GM23338 (cell line): ENCODE measurements at regions not wholly inside any gene's neighbourhood (a gene's known extent, or its start where the extent isn't known, plus 50 kb on each side); places are given as distances from the start of the nearest gene placed in this dataset.
"Not testable (repeated sequence)": the region's sequence is repeated elsewhere in the genome, so short reads cannot be mapped to it uniquely, and the experiment has no call there.

Source experiments
- ATAC-seq: fragments of 200-7000 bp; cut with Tn5 transposase; 3 replicates; pipeline ENCODE4 v1.9.1; 2020
- DNase-seq: peaks from one replicate; pipeline ENCODE4 v3.0.0-alpha.2; 2015; ENCODE audit warnings: low spot score
- H2AFZ ChIP-seq: fragments of 200-600 bp; sonication (generic); 2 replicates; pipeline ENCODE4 v1.8.0; 2016; ENCODE audit warnings: antibody characterized with exemption, mild to moderate bottlenecking, moderate library complexity
- H3F3A ChIP-seq: fragments of 200-600 bp; sonication (generic); replicated peaks from 2 replicates; pipeline ENCODE4 v1.8.0; 2017; ENCODE audit warnings: antibody characterized with exemption, mixed run types, low read depth
- H3K27ac ChIP-seq: fragments of 200-600 bp; sonication (generic); 2 replicates; pipeline ENCODE4 v1.6.1; 2016; ENCODE audit warnings: low read depth
- H3K27me3 ChIP-seq: fragments of 200-600 bp; sonication (generic); 2 replicates; pipeline ENCODE4 v1.8.0; 2016; ENCODE audit warnings: mild to moderate bottlenecking, mixed run types, moderate library complexity; ENCODE audit not compliant: insufficient read depth
- H3K36me3 ChIP-seq: fragments of 200-600 bp; sonication (generic); 2 replicates; pipeline ENCODE4 v1.8.0; 2016; ENCODE audit warnings: mild to moderate bottlenecking; ENCODE audit not compliant: insufficient read depth
- H3K4me1 ChIP-seq: fragments of 200-600 bp; sonication (generic); 2 replicates; pipeline ENCODE4 v1.8.0; 2016; ENCODE audit warnings: mild to moderate bottlenecking, moderate library complexity; ENCODE audit not compliant: insufficient read depth
- H3K4me2 ChIP-seq: fragments of 200-600 bp; sonication (generic); 2 replicates; pipeline ENCODE4 v1.7.1; 2017; ENCODE audit warnings: mixed run types
- H3K4me3 ChIP-seq: fragments of 200-600 bp; sonication (generic); 2 replicates; pipeline ENCODE4 v1.6.1; 2016; ENCODE audit warnings: mixed run types
- H3K79me2 ChIP-seq: fragments of 200-600 bp; sonication (generic); replicated peaks from 2 replicates; pipeline ENCODE4 v1.8.0; 2017; ENCODE audit warnings: mild to moderate bottlenecking; ENCODE audit not compliant: insufficient read depth
- H3K9me2 ChIP-seq: fragments of 200-600 bp; sonication (generic); 2 replicates; pipeline ENCODE4 v1.8.0; 2017; ENCODE audit not compliant: insufficient read depth
- H4K20me1 ChIP-seq: fragments of 200-600 bp; sonication (generic); replicated peaks from 2 replicates; pipeline ENCODE4 v1.8.0; 2017; ENCODE audit warnings: mild to moderate bottlenecking; ENCODE audit not compliant: insufficient read depth
- H3K27ac Mint-ChIP-seq: 2 replicates; pipeline ENCODE4 v1.8.0; 2020; ENCODE audit warnings: inconsistent platforms, mild to moderate bottlenecking, moderate library complexity, mixed read lengths
- H3K27me3 Mint-ChIP-seq: 3 replicates; pipeline ENCODE4 v1.8.0; 2022; ENCODE audit warnings: low read depth, mild to moderate bottlenecking, moderate library complexity, mixed read lengths, inconsistent platforms; ENCODE audit not compliant: insufficient read depth, poor library complexity
- H3K36me3 Mint-ChIP-seq: 3 replicates; pipeline ENCODE4 v1.8.0; 2021; ENCODE audit warnings: low read depth, mild to moderate bottlenecking, inconsistent platforms, moderate library complexity, mixed read lengths
- H3K4me1 Mint-ChIP-seq: 3 replicates; pipeline ENCODE4 v1.8.0; 2020; ENCODE audit warnings: mild to moderate bottlenecking, inconsistent platforms, mixed read lengths
- H3K4me3 Mint-ChIP-seq: 3 replicates; pipeline ENCODE4 v1.8.0; 2021; ENCODE audit warnings: moderate library complexity, mild to moderate bottlenecking, inconsistent platforms, mixed read lengths
- H3K9me3 Mint-ChIP-seq: 3 replicates; pipeline ENCODE4 v1.8.0; 2020; ENCODE audit warnings: moderate library complexity, mild to moderate bottlenecking, inconsistent platforms, mixed read lengths
- CREB1 ChIP-seq: fragments of 250-450 bp; sonication (Bioruptor Pico); IDR thresholded peaks from 2 replicates; pipeline ENCODE4 v1.5.0; 2020; ENCODE audit warnings: low read depth, mild to moderate bottlenecking, moderate library complexity
- EZH2 ChIP-seq: fragments of 200-600 bp; sonication (generic); IDR thresholded peaks from one replicate; pipeline ENCODE4 v1.8.0; 2017; ENCODE audit warnings: antibody characterized with exemption, mild to moderate bottlenecking, low read depth; ENCODE audit not compliant: unreplicated experiment
- EZH2phosphoT487 ChIP-seq: fragments of 200-600 bp; sonication (generic); IDR thresholded peaks from one replicate; pipeline ENCODE4 v1.8.1; 2018; ENCODE audit warnings: antibody characterized with exemption; ENCODE audit not compliant: unreplicated experiment
- JUNB ChIP-seq: IDR thresholded peaks from one replicate; pipeline ENCODE4 v1.6.1; 2016; ENCODE audit warnings: antibody characterized with exemption; ENCODE audit not compliant: unreplicated experiment
- NANOG ChIP-seq: IDR thresholded peaks from 2 replicates; pipeline ENCODE4 v1.6.1; 2016; ENCODE audit warnings: antibody characterized with exemption, borderline replicate concordance
- POLR2AphosphoS5 ChIP-seq: IDR thresholded peaks from 2 replicates; pipeline ENCODE4 v1.6.1; 2016; ENCODE audit warnings: antibody characterized with exemption, low read depth
- STAT1 ChIP-seq: IDR thresholded peaks from one replicate; pipeline ENCODE4 v1.6.1; 2016; ENCODE audit warnings: antibody characterized with exemption; ENCODE audit not compliant: unreplicated experiment
- ZNF114 ChIP-seq: fragments of 250-450 bp; sonication (Bioruptor Pico); IDR thresholded peaks from 2 replicates; pipeline ENCODE4 v1.5.0; 2020; ENCODE audit warnings: mild to moderate bottlenecking, moderate library complexity
- ZNF331 ChIP-seq: fragments of 250-450 bp; sonication (Bioruptor Pico); IDR thresholded peaks from 2 replicates; pipeline ENCODE4 v1.5.0; 2020; ENCODE audit warnings: low read depth, mild to moderate bottlenecking, moderate library complexity
- TF ChIP-seq, protein P1 (sequence below): fragments of 250-450 bp; sonication (Bioruptor Pico); IDR thresholded peaks from 2 replicates; pipeline ENCODE4 v1.5.0; 2020; ENCODE audit warnings: mild to moderate bottlenecking, moderate library complexity
- TF ChIP-seq, protein P2 (sequence below): IDR thresholded peaks from 2 replicates; pipeline ENCODE4 v1.6.1; 2016; ENCODE audit warnings: antibody characterized with exemption
- TF ChIP-seq, protein P3 (sequence below): IDR thresholded peaks from one replicate; pipeline ENCODE4 v1.6.1; 2018; ENCODE audit warnings: antibody characterized with exemption; ENCODE audit not compliant: unreplicated experiment

DNA sequence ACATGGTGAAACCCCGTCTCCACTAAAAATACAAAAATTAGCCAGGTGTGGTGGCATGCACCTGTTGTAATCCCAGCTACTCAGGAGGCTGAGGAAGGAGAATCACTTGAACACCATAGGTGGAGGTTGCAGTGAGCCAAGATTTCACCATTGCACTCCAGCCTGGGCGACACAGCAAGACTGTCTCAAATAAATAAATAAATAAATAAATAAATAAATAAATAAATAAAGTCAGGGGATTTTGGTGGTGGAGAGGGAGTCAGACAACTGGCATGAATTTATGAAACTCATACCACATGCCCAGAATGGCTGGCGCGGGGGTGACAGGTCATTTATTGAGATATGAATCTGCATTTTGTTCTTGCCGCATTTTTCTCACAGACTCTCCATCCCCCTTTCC is 126.9 kb upstream of the NANOS1 start:
- H3K4me1 Mint-ChIP-seq, H3K9me3 Mint-ChIP-seq, H3K4me3 ChIP-seq, H3K36me3 Mint-ChIP-seq, H3K4me1 ChIP-seq, H2AFZ ChIP-seq, H3F3A ChIP-seq, H3K27ac Mint-ChIP-seq, H3K4me2 ChIP-seq, H3K79me2 ChIP-seq, H3K9me2 ChIP-seq, H3K27me3 Mint-ChIP-seq, H3K27me3 ChIP-seq, DNase-seq, ATAC-seq, H3K36me3 ChIP-seq, H4K20me1 ChIP-seq, H3K4me3 Mint-ChIP-seq, H3K27ac ChIP-seq: not testable (repeated sequence)

DNA sequence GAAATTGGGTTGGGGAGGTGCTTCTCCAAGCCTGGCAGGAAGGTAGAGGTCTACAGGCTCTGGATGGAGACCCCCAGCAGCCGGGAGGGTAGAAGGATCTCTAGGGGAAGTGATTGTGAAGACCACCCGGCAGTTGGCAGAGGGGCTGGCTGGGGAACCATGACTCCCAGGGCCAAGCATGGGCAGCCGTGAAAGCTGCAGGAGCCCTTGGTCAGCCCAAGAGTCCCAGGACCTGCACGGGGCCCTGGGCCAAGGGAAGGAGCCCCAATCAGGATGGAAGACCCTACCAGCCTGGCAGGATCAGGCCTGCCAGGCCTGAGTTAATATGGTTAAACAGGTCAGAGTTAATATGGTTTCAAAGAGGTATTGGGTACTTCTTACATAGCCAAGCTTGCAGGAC is 126.3 kb upstream of the NANOS1 start:
- Histone ChIP-seq H3K4me2 (no peak overlapping the region), H4K20me1 (no peaks in the 10 kb centered on the region), H3K36me3 (no peaks in the 10 kb centered on the region), H3K79me2 (no peaks in the 10 kb centered on the region), H2AFZ (no peak overlapping the region), H3K9me2 (no peaks in the 10 kb centered on the region), H3K4me1 (no peaks in the 10 kb centered on the region), H3K4me3 (no peak overlapping the region), H3K27me3 (no peaks in the 10 kb centered on the region), H3F3A (no peaks in the 10 kb centered on the region), H3K27ac (no peak overlapping the region)
- no peaks in the 10 kb centered on the region; the same call in 2 of the 3 replicates for H3K9me3 Mint-ChIP-seq
- peaks cover 6% of the 10 kb centered on the region for H3K27me3 Mint-ChIP-seq
- no peak overlapping the region for H3K4me3 Mint-ChIP-seq
- DNase-seq (no peak), ATAC-seq (no peak)
- H3K4me1 Mint-ChIP-seq: peaks cover 3% of the 10 kb centered on the region; the same call in 1 of the 3 replicates
- H3K36me3 Mint-ChIP-seq: no peaks in the 10 kb centered on the region
- no peak overlapping the region for H3K27ac Mint-ChIP-seq
- no peak for TF ChIP-seq NANOG
- TF ChIP-seq, protein P1, sequence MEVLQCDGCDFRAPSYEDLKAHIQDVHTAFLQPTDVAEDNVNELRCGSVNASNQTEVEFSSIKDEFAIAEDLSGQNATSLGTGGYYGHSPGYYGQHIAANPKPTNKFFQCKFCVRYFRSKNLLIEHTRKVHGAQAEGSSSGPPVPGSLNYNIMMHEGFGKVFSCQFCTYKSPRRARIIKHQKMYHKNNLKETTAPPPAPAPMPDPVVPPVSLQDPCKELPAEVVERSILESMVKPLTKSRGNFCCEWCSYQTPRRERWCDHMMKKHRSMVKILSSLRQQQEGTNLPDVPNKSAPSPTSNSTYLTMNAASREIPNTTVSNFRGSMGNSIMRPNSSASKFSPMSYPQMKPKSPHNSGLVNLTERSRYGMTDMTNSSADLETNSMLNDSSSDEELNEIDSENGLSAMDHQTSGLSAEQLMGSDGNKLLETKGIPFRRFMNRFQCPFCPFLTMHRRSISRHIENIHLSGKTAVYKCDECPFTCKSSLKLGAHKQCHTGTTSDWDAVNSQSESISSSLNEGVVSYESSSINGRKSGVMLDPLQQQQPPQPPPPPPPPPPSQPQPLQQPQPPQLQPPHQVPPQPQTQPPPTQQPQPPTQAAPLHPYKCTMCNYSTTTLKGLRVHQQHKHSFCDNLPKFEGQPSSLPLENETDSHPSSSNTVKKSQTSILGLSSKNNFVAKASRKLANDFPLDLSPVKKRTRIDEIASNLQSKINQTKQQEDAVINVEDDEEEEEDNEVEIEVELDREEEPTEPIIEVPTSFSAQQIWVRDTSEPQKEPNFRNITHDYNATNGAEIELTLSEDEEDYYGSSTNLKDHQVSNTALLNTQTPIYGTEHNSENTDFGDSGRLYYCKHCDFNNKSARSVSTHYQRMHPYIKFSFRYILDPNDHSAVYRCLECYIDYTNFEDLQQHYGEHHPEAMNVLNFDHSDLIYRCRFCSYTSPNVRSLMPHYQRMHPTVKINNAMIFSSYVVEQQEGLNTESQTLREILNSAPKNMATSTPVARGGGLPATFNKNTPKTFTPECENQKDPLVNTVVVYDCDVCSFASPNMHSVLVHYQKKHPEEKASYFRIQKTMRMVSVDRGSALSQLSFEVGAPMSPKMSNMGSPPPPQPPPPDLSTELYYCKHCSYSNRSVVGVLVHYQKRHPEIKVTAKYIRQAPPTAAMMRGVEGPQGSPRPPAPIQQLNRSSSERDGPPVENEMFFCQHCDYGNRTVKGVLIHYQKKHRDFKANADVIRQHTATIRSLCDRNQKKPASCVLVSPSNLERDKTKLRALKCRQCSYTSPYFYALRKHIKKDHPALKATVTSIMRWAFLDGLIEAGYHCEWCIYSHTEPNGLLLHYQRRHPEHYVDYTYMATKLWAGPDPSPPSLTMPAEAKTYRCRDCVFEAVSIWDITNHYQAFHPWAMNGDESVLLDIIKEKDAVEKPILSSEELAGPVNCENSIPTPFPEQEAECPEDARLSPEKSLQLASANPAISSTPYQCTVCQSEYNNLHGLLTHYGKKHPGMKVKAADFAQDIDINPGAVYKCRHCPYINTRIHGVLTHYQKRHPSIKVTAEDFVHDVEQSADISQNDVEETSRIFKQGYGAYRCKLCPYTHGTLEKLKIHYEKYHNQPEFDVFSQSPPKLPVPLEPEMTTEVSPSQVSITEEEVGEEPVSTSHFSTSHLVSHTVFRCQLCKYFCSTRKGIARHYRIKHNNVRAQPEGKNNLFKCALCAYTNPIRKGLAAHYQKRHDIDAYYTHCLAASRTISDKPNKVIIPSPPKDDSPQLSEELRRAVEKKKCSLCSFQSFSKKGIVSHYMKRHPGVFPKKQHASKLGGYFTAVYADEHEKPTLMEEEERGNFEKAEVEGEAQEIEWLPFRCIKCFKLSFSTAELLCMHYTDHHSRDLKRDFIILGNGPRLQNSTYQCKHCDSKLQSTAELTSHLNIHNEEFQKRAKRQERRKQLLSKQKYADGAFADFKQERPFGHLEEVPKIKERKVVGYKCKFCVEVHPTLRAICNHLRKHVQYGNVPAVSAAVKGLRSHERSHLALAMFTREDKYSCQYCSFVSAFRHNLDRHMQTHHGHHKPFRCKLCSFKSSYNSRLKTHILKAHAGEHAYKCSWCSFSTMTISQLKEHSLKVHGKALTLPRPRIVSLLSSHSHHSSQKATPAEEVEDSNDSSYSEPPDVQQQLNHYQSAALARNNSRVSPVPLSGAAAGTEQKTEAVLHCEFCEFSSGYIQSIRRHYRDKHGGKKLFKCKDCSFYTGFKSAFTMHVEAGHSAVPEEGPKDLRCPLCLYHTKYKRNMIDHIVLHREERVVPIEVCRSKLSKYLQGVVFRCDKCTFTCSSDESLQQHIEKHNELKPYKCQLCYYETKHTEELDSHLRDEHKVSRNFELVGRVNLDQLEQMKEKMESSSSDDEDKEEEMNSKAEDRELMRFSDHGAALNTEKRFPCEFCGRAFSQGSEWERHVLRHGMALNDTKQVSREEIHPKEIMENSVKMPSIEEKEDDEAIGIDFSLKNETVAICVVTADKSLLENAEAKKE (CRISPR knock-in tag): no peak
- TF ChIP-seq JUNB: no peak
- no peak for TF ChIP-seq EZH2phosphoT487
- TF ChIP-seq CREB1 (CRISPR knock-in tag): no peak
- no peak for TF ChIP-seq ZNF331
- TF ChIP-seq, protein P2, sequence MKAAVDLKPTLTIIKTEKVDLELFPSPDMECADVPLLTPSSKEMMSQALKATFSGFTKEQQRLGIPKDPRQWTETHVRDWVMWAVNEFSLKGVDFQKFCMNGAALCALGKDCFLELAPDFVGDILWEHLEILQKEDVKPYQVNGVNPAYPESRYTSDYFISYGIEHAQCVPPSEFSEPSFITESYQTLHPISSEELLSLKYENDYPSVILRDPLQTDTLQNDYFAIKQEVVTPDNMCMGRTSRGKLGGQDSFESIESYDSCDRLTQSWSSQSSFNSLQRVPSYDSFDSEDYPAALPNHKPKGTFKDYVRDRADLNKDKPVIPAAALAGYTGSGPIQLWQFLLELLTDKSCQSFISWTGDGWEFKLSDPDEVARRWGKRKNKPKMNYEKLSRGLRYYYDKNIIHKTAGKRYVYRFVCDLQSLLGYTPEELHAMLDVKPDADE: no peak
- no peak for TF ChIP-seq EZH2
- TF ChIP-seq, protein P3, sequence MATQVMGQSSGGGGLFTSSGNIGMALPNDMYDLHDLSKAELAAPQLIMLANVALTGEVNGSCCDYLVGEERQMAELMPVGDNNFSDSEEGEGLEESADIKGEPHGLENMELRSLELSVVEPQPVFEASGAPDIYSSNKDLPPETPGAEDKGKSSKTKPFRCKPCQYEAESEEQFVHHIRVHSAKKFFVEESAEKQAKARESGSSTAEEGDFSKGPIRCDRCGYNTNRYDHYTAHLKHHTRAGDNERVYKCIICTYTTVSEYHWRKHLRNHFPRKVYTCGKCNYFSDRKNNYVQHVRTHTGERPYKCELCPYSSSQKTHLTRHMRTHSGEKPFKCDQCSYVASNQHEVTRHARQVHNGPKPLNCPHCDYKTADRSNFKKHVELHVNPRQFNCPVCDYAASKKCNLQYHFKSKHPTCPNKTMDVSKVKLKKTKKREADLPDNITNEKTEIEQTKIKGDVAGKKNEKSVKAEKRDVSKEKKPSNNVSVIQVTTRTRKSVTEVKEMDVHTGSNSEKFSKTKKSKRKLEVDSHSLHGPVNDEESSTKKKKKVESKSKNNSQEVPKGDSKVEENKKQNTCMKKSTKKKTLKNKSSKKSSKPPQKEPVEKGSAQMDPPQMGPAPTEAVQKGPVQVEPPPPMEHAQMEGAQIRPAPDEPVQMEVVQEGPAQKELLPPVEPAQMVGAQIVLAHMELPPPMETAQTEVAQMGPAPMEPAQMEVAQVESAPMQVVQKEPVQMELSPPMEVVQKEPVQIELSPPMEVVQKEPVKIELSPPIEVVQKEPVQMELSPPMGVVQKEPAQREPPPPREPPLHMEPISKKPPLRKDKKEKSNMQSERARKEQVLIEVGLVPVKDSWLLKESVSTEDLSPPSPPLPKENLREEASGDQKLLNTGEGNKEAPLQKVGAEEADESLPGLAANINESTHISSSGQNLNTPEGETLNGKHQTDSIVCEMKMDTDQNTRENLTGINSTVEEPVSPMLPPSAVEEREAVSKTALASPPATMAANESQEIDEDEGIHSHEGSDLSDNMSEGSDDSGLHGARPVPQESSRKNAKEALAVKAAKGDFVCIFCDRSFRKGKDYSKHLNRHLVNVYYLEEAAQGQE: no peak
- no peak for TF ChIP-seq STAT1
- no peak for TF ChIP-seq ZNF114 (CRISPR knock-in tag)
- no peak for TF ChIP-seq POLR2AphosphoS5
